ENCODE measurements at regions not wholly inside any gene's neighbourhood (a gene's known extent, or its start where the extent isn't known, plus 50 kb on each side); places are given as distances from the start of the nearest gene placed in this dataset.
"Not testable (repeated sequence)": the region's sequence is repeated elsewhere in the genome, so short reads cannot be mapped to it uniquely, and the experiment has no call there.

DNA sequence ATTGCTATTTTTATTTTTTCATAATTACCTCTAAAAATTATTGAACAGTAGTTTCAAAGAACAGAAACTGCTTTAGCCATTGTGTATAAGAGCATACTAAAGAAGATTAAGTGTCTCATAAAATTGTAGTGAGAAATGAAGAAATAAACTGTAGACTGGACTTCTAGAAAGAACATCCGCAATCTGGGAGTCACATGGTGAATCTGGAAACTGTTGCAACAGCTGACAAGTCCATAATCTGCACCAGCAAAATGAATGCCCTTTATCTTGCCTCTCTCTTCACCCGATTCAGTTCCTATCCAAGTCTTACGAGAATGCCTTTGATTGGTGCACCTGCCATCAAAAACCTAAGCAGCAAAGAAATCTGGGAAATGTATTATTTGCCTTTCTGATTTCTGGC lies 312.9 kb downstream of the NAF1 start:
- TF ChIP-seq, protein P1, sequence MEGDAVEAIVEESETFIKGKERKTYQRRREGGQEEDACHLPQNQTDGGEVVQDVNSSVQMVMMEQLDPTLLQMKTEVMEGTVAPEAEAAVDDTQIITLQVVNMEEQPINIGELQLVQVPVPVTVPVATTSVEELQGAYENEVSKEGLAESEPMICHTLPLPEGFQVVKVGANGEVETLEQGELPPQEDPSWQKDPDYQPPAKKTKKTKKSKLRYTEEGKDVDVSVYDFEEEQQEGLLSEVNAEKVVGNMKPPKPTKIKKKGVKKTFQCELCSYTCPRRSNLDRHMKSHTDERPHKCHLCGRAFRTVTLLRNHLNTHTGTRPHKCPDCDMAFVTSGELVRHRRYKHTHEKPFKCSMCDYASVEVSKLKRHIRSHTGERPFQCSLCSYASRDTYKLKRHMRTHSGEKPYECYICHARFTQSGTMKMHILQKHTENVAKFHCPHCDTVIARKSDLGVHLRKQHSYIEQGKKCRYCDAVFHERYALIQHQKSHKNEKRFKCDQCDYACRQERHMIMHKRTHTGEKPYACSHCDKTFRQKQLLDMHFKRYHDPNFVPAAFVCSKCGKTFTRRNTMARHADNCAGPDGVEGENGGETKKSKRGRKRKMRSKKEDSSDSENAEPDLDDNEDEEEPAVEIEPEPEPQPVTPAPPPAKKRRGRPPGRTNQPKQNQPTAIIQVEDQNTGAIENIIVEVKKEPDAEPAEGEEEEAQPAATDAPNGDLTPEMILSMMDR (IDR thresholded peaks at IDR 0.05; ENCODE audit: unreplicated experiment): no peak
- H3K36me3 Mint-ChIP-seq (ENCODE audit: insufficient read depth): no peaks in the 10 kb centered on the region
- no peak overlapping the region for H3K4me3 Mint-ChIP-seq (ENCODE audit: low read depth)
- H3K27me3 Mint-ChIP-seq: no peaks in the 10 kb centered on the region
- no peak overlapping the region for H3K27ac Mint-ChIP-seq
- no peak for DNase-seq (ENCODE audit: low spot score, unreplicated experiment)
- no peaks in the 10 kb centered on the region for H3K9me3 Mint-ChIP-seq (ENCODE audit: low read depth)
- H3K4me1 Mint-ChIP-seq (ENCODE audit: low read depth): no peaks in the 10 kb centered on the region

DNA sequence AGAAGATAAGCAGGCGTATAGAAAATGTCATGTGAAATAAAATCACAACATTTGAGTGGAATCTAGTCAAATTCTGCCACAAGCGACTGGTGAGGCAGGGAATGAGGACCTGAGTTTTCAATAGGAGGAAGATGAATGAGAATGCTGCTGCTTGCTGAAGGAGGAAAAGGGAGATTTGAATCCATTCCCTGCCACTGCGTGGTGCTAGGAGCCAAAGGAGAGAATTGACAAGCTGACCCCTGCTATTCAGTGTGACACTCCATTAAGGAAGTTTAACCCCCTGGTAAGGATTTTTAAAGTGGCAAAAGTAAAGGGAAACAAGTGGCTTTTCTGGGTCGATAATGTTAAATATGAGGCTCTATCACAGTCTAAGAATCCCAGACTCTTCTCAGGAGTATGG lies 314.0 kb downstream of the NAF1 start:
- no peaks in the 10 kb centered on the region for H3K9me3 Mint-ChIP-seq (ENCODE audit: low read depth)
- H3K4me1 Mint-ChIP-seq (ENCODE audit: low read depth): no peaks in the 10 kb centered on the region
- TF ChIP-seq, protein P1 (IDR thresholded peaks at IDR 0.05; ENCODE audit: unreplicated experiment): no peak
- no peak for DNase-seq (ENCODE audit: low spot score, unreplicated experiment)
- no peak overlapping the region for H3K27ac Mint-ChIP-seq
- no peak overlapping the region for H3K4me3 Mint-ChIP-seq (ENCODE audit: low read depth)
- no peaks in the 10 kb centered on the region for H3K36me3 Mint-ChIP-seq (ENCODE audit: insufficient read depth)
- H3K27me3 Mint-ChIP-seq: no peaks in the 10 kb centered on the region

DNA sequence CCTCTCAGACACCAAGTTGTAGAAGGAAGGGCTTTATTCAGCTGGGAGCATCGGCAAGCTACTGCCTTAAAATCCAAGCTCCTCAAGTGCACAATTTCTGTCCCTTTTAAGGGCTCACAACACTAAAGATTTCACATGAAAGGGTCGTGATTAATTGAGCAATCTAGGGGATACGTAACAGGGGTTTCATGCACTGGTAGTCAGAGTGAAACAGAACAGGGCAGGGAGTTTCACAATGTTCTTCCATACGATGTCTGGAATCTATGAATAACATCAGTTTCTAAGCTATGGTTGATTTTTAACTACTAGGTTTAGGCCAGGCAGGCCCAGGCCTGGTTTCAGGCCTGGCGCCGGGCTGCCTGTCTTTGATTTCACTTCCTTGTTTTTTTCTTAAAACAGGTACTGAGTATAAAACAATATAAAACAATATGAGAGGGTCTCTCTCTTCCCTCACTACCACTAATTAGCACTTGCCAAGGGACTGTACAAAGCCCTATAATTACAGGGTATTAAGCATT lies 315.4 kb downstream of the NAF1 start:
- H3K27ac Mint-ChIP-seq; H3K4me1 Mint-ChIP-seq (ENCODE audit: low read depth); DNase-seq (ENCODE audit: low spot score, unreplicated experiment); H3K9me3 Mint-ChIP-seq (ENCODE audit: low read depth); H3K36me3 Mint-ChIP-seq (ENCODE audit: insufficient read depth); H3K27me3 Mint-ChIP-seq; H3K4me3 Mint-ChIP-seq (ENCODE audit: low read depth): not testable (repeated sequence)

DNA sequence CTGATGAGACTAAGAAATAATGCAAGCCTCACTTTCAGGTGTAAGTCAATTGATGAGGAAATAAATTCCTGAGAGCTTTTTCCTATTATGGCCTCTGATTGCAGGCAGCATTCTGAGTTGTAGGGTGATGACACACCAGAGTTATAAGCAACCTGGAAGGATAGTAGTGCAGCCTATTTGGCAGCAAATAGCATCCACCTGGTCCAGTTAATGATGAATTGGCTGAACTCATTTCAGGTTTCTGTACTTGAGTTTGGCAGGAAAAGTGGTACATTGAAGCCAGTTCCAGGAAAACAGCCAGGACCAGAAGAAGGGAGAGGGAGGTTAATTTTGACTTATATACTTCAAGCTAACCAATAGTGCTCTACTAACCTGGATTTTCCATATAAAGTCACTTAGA lies 316.8 kb downstream of the NAF1 start:
- no peaks in the 10 kb centered on the region for H3K4me1 Mint-ChIP-seq (ENCODE audit: low read depth)
- no peaks in the 10 kb centered on the region for H3K36me3 Mint-ChIP-seq (ENCODE audit: insufficient read depth)
- TF ChIP-seq, protein P1 (IDR thresholded peaks at IDR 0.05; ENCODE audit: unreplicated experiment): no peak
- H3K4me3 Mint-ChIP-seq (ENCODE audit: low read depth): no peak overlapping the region
- DNase-seq (ENCODE audit: low spot score, unreplicated experiment): no peak
- no peaks in the 10 kb centered on the region for H3K27me3 Mint-ChIP-seq
- H3K9me3 Mint-ChIP-seq (ENCODE audit: low read depth): no peaks in the 10 kb centered on the region
- H3K27ac Mint-ChIP-seq: no peak overlapping the region

DNA sequence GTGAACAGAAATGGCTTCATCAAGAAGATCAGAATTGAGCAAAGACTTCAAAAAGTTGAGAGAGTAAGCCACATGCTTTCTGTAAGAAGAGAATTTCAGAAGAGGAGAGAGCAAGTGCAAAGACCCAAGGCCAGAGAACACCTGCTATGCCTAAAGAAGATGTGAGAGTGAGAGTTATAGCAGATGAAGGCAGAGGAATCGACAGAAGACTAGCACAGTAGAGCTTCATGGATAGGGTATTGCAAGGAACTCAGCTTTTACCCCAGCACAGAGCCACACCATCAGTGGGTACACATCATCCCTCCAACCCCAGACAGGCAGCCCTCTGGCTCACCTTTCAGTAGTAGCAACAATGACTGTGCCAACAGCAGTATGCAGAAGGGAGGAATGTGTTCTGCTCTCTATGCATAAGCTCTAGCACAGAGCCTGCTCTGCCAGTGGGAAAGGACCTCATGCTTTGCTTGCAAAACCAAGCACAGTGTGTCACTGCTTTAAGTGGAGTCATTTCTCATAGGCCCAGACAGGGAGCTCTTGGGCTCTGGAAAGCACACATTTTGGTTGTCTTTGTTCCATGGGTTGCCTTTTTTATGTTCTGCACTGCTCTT lies 318.6 kb downstream of the NAF1 start:
- TF ChIP-seq, protein P1 (IDR thresholded peaks at IDR 0.05; ENCODE audit: unreplicated experiment): no peak
- no peak overlapping the region for H3K27ac Mint-ChIP-seq
- no peaks in the 10 kb centered on the region for H3K4me1 Mint-ChIP-seq (ENCODE audit: low read depth)
- H3K36me3 Mint-ChIP-seq (ENCODE audit: insufficient read depth): no peaks in the 10 kb centered on the region
- H3K9me3 Mint-ChIP-seq (ENCODE audit: low read depth): no peaks in the 10 kb centered on the region
- H3K4me3 Mint-ChIP-seq (ENCODE audit: low read depth): no peak overlapping the region
- H3K27me3 Mint-ChIP-seq: no peaks in the 10 kb centered on the region
- DNase-seq (ENCODE audit: low spot score, unreplicated experiment): no peak

DNA sequence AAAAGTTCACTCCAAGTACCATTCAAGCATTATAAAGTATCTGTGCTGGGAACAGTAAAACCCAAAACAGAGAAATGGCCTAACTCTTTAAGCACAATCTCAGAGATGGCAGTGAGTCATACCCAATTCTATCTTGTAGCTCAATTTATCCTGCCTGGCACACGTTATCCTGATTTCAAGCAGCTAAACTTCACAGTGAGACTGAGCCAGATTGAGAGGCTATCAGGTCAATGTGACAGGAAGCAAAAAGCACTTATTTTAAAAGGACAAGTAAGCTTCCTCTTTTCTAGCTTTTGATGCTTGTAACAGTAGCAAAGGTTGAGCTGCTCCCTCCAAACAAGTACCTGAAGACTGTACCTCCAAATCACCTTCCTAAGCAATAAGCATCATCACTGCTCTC lies 324.9 kb downstream of the NAF1 start:
- no peak overlapping the region for H3K4me3 Mint-ChIP-seq (ENCODE audit: low read depth)
- TF ChIP-seq, protein P1 (IDR thresholded peaks at IDR 0.05; ENCODE audit: unreplicated experiment): no peak
- no peaks in the 10 kb centered on the region for H3K4me1 Mint-ChIP-seq (ENCODE audit: low read depth)
- H3K27ac Mint-ChIP-seq: no peak overlapping the region
- no peak for DNase-seq (ENCODE audit: low spot score, unreplicated experiment)
- H3K9me3 Mint-ChIP-seq (ENCODE audit: low read depth): peaks cover 11% of the 10 kb centered on the region
- H3K36me3 Mint-ChIP-seq (ENCODE audit: insufficient read depth): no peaks in the 10 kb centered on the region
- H3K27me3 Mint-ChIP-seq: no peaks in the 10 kb centered on the region

All from progenitor cell of endocrine pancreas (in vitro differentiated cells).